ENCODE measurements at regions not wholly inside any gene's neighbourhood (a gene's known extent, or its start where the extent isn't known, plus 50 kb on each side); places are given as distances from the start of the nearest gene placed in this dataset.

DNA sequence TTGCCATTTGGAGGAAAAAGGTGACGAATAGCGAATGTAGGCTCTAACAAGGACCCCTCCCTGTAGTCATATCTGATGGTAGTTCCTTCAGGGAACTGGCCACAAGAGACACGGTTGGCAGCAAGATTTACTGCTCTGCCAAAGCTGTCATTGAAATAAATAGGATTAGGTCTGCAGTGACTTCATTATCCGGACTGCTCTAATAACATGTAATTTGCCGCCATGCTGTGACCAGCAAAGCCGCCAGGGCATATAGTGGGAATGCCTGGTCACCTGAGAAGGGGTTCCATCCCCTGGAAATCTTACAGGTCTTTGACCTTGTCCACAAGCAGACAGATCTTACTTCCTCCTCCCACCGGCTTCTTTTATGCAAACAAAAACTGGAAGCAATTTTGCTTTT is 59.4 kb upstream of the LAPTM4A start:
- FAIRE-seq (no peak), DNase-seq (ENCODE audit: insufficient read length, low spot score) (no peak)
- TF ChIP-seq POLR2A (IDR thresholded peaks at IDR 0.05; ENCODE audit: low read depth, low read length) = no peak

DNA sequence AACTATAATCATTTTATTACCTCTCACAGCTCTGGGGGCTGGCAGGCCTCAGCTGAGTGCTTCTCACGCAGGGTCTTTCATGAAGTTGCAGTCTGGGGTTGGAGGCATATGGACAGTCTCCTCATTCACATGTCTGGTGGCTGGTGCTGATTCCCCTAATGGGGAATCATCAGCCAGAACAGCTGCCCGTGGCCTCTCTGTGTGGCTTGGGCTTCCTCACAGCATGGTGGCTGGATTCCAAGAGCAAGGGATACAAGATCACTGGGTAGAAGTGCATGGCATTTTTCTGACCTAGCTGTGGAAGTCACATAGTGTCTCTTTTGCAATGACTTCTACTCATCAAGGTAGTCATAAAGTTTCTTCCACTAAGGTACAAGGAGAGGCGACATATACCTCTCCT is 59.0 kb upstream of the LAPTM4A start:
- DNase-seq (ENCODE audit: insufficient read length, low spot score) (no peak), FAIRE-seq (no peak)
- no peak for TF ChIP-seq POLR2A (IDR thresholded peaks at IDR 0.05; ENCODE audit: low read depth, low read length)

DNA sequence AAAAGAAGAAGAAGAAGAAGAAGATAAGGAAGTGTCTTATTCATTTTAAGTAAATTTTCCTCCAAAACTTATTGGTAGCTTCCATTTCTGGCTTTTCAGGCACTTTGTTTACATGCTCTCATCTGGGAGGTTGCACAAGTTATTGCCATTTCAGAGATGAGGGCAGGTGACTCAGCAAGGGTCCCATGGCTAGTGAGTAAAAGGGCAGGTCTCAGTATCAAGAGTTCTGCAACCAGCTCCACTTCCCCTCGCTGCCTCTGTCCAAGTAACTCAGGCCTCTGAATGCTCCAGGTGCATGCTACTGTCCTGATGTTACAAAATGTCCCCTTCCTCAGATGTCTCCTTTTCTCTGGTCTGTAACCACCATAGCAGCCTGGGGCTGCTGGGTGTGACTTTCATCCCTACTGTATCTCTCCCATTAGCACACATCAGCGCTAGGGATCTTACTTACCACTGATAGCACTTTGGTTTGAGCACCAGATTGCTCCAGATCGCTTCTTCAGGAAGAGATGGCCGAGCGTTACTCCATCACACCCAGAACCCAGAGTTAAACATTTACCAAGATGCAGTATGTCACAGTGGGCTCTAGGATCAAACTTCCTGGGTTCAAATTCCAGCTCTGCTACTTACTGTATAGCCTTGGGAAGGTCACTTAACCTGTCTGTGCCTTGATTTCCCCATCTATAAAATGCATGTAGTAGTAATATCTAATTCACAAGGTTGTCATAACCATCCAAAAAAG is 57.4 kb upstream of the LAPTM4A start:
- FAIRE-seq (no peak), DNase-seq (ENCODE audit: insufficient read length, low spot score) (peak; percentile 40)
- TF ChIP-seq POLR2A (IDR thresholded peaks at IDR 0.05; ENCODE audit: low read depth, low read length) = no peak

DNA sequence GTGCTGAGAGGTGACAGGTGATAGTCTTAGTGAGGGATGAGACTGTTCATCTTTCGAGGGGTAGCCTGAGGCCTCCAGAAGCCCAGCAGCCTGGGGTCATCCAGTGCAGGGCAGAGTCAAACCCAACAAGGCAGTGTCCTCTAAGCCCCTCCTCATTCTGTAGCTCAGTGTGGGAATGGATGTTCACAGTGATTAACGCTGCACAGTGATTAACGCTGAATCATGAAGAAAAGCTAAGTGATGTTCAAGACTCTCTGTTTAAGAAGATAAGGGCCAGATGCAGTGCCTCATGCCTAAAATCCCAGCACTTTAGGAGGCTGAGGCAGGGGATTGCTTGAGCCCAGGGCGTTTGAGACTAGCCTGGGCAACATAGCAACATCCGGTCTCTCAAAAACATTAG is 56.3 kb upstream of the LAPTM4A start:
- FAIRE-seq = no peak
- no peak for TF ChIP-seq POLR2A (IDR thresholded peaks at IDR 0.05; ENCODE audit: low read depth, low read length)

DNA sequence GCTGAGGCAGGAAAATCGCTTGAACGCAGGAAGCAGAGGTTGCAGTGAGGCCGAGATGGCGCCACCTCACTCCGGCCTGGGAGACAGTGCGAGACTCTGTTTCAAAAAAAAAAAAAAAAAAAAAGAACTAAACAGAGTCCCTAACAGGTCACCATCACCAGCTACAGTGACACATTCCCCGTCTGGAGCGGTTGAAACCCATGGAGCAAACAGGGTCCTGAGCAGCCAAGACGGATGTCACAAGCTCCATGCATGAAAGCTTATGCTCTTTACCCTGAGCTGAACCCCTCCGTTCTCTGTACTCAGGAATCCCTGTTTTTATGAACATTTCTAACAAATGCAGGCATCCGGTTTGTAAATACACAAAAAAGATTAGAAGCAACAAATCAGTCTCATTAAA is 55.9 kb upstream of the LAPTM4A start:
- DNase-seq (ENCODE audit: insufficient read length, low spot score) = no peak
- FAIRE-seq = no peak
- no peak for TF ChIP-seq POLR2A (IDR thresholded peaks at IDR 0.05; ENCODE audit: low read depth, low read length)

More for the DNA sequence above, 56.3 kb upstream of the LAPTM4A start:
- DNase-seq (ENCODE audit: insufficient read length, low spot score) = no peak

DNA sequence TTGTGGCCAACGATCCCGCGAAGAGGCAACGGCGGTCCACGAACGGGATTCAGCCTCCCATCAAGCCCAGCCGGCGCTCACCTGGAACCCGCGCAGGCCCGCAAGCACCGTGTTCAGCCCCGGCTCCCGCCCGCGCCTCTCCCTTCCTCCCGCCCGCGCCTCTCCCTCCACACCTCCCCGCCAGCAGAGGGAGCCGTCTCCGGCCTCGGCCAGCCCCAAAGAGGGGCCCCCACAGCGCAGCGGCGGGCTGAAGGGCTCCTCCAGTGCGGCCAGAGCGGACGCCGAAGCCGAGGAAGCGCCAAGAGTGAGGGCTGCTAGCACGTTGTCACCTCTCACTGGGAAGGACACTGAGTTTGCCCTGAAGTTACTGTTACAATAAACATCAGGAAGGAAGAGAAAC is 55.3 kb upstream of the LAPTM4A start:
- TF ChIP-seq POLR2A (IDR thresholded peaks at IDR 0.05; ENCODE audit: low read depth, low read length) = no peak
- no peak for FAIRE-seq
- no peak for DNase-seq (ENCODE audit: insufficient read length, low spot score)

DNA sequence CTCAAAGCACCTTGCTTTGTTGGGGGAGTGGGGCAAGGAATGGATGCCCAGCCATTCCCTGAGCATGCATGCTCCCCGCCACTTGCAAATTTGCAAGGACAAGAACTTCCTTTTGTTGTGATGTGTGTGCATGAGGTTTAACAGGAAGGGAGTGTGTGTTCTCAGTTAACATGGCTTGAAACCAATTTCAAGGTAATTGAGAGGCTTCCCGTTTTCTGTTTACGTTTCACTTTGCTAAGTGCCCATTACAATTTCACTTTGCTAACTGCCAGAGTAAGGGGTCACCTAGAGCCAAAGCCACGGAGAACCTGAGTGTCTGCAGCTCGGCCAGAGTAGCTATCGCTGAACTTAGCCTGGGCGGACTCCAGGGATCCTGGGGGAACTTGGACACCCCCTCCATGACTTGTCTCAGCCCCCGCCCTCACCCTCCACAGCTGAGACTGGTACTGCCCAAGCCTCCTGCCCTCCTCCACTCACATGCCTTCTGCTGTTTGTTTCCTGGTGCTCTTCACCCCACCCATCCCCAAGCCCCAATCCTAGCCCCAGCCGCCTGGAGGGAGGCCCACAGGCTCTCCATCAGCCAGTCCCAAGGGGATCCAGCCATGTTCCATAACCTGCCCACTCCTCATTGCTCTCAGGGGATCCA is 53.6 kb upstream of the LAPTM4A start:
- DNase-seq (ENCODE audit: insufficient read length, low spot score) (no peak), FAIRE-seq (no peak)
- no peak for TF ChIP-seq POLR2A (IDR thresholded peaks at IDR 0.05; ENCODE audit: low read depth, low read length)

DNA sequence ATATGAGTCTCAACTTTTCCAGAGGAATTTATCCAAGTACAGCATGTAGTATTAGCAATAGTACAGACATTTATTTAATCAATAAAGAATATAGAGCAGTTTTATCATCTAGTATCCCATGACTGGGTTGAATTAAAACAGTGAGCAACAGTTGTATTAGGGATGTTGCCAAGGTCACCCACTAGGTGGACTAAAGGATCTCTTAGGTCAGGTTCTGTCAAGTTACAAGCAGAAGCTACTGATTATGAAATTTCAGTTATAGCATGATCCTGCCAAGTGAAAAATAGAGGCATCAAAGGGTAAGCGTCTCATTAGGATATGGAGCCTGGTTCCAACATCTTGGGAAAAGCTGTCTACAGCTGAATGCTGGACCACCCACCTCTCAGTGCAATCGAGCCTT is 52.1 kb upstream of the LAPTM4A start:
- no peak for TF ChIP-seq POLR2A (IDR thresholded peaks at IDR 0.05; ENCODE audit: low read depth, low read length)
- FAIRE-seq (no peak), DNase-seq (ENCODE audit: insufficient read length, low spot score) (no peak)
